ENCODE measurements at regions not wholly inside any gene's neighbourhood (a gene's known extent, or its start where the extent isn't known, plus 50 kb on each side); places are given as distances from the start of the nearest gene placed in this dataset.

DNA sequence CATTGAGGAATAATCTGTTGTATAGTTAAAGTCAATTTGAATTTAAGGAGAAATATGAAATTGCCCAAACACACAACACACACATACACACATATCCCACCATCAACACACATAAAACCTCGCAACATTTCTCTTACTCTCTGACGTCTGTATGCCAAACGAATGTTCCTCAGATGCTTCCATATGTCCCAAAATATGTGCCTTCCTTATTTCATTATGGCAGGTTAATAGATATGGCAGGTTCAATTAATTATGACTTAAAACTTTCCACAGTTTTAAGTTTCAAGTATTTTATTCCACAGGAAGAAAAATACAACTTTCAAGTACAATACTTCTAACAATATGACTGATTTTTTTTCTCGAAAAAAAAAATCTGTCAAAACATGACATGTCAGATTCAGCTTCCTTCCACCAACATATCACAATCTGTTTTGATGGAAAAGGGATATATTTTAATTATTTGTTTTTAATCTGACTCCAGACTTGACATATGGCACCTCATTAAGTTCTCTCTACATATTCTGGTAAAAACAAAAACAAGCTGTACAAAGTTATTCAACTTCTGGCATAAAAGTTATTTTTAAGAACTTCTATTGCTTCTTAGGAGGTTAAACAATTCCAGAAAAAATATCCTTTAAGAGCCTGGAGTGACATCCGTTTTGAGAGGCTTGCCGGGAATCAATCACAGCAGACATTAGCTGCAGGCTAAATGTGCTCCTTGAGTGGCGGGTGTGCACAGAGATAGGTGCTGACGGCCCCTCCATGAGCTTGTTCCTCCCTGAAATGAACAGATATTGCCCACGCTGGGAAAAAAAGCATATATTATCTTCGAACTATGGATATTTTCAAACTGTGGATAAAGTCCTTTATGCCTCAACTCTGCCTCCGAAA is 812.7 kb downstream of the DCDC2C start:
- Mint-ChIP-seq H3K9me3 (ENCODE audit: unreplicated experiment) (peaks cover 11% of the 10 kb centered on the region), H3K4me3 (ENCODE audit: unreplicated experiment) (peak overlapping the region; percentile 1), H3K27me3 (ENCODE audit: unreplicated experiment) (no peaks in the 10 kb centered on the region), H3K27ac (ENCODE audit: unreplicated experiment) (peak overlapping the region; percentile 86), H3K4me1 (ENCODE audit: unreplicated experiment) (peaks cover 76% of the 10 kb centered on the region), H3K36me3 (ENCODE audit: unreplicated experiment) (no peaks in the 10 kb centered on the region)
- DNase-seq (ENCODE audit: extremely low spot score, unreplicated experiment): no peak
- TF ChIP-seq, protein P1, sequence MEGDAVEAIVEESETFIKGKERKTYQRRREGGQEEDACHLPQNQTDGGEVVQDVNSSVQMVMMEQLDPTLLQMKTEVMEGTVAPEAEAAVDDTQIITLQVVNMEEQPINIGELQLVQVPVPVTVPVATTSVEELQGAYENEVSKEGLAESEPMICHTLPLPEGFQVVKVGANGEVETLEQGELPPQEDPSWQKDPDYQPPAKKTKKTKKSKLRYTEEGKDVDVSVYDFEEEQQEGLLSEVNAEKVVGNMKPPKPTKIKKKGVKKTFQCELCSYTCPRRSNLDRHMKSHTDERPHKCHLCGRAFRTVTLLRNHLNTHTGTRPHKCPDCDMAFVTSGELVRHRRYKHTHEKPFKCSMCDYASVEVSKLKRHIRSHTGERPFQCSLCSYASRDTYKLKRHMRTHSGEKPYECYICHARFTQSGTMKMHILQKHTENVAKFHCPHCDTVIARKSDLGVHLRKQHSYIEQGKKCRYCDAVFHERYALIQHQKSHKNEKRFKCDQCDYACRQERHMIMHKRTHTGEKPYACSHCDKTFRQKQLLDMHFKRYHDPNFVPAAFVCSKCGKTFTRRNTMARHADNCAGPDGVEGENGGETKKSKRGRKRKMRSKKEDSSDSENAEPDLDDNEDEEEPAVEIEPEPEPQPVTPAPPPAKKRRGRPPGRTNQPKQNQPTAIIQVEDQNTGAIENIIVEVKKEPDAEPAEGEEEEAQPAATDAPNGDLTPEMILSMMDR (IDR thresholded peaks at IDR 0.05): no peak

DNA sequence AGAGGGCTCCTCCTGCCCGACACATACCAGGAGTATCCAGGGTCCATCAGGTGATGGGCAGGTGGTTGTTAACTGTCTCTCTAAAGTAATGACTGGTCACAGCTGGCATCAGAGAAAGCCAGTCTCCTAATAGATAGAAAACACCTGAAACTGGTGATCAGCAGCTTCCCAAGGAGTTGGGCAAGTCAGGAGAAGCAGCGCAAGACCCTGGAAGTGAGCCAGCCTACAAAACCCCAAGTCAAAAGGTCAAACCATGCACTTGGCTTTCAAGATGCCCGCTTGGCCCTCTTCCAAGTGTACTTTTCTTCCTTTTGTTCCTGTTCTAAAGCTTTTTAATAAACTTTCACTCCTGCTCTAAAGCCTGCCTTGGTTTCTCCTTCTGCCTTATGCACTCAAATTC is 815.2 kb downstream of the DCDC2C start:
- peak overlapping the region; percentile 44 for H3K27ac Mint-ChIP-seq (ENCODE audit: unreplicated experiment)
- H3K4me3 Mint-ChIP-seq (ENCODE audit: unreplicated experiment): no peak overlapping the region
- TF ChIP-seq, protein P1 (IDR thresholded peaks at IDR 0.05): no peak
- no peak for DNase-seq (ENCODE audit: extremely low spot score, unreplicated experiment)
- peaks cover 76% of the 10 kb centered on the region for H3K4me1 Mint-ChIP-seq (ENCODE audit: unreplicated experiment)
- no peaks in the 10 kb centered on the region for H3K36me3 Mint-ChIP-seq (ENCODE audit: unreplicated experiment)
- no peaks in the 10 kb centered on the region for H3K27me3 Mint-ChIP-seq (ENCODE audit: unreplicated experiment)
- peaks cover 7% of the 10 kb centered on the region for H3K9me3 Mint-ChIP-seq (ENCODE audit: unreplicated experiment)

DNA sequence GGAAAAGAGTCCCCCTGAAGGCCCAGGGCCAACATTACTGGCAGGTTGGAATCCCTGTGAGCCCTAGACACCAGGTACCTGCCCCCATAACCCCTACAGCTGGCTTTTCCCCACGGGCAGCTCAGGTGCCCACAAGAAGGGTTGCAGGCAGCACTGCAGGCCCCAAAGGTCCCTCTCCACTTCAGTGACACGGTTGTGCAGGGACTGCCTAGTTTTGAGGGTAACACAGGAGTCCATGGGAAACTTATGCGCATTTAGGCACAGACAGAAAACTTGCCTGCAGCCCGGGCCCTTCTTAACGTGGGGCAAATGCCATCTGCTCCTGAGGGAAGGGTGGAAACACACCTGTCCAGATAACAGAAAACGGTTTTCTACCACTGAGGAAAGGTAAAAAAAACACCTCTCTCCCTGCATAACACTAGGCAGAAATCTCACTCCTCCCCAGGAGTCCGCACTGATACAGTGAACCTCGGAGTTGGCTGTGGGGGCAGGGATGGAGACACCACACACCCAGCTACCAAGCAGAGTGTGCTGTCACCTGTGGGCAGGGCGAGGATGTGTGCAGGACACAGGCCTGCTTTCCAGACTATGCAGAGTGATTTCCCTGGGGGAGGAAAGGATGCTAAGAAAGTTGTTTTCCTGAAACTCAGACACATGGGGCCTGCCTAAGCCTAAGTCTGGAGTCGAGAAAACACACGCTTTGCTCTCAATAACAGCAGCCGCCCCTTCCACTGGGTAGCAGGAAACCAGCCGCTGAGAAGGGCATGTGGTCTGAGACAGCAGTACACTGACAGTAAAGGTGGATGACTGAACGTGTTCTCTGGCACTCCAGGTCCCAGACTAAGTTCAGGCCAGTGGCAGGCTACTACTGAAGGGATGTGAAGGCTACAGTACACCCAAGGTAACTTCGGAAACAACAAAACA is 819.4 kb downstream of the DCDC2C start:
- Mint-ChIP-seq H3K36me3 (ENCODE audit: unreplicated experiment) (no peaks in the 10 kb centered on the region), H3K4me3 (ENCODE audit: unreplicated experiment) (no peak overlapping the region), H3K27ac (ENCODE audit: unreplicated experiment) (no peak overlapping the region), H3K27me3 (ENCODE audit: unreplicated experiment) (no peaks in the 10 kb centered on the region), H3K9me3 (ENCODE audit: unreplicated experiment) (peaks cover 9% of the 10 kb centered on the region), H3K4me1 (ENCODE audit: unreplicated experiment) (peaks cover 52% of the 10 kb centered on the region)
- DNase-seq (ENCODE audit: extremely low spot score, unreplicated experiment): no peak
- TF ChIP-seq, protein P1 (IDR thresholded peaks at IDR 0.05): no peak

DNA sequence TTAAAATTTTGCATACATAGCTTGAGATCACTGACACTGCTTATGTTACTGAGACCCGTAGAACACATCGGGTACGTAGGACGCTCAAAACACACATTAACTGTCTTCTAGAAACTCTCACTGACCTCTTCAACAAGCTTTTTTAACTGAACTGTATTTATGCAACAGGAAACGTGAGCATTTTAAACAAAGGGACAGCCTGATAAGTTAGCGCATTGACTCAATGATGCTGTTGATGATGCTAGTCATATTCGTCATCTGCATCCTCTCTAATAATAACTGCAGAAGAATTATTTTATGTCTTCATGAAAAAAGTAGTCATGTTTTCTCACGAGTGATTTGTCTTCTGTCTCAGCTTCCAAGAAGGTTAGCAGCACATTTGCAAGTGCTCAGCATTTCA is 824.0 kb downstream of the DCDC2C start:
- no peaks in the 10 kb centered on the region for H3K27me3 Mint-ChIP-seq (ENCODE audit: unreplicated experiment)
- no peaks in the 10 kb centered on the region for H3K36me3 Mint-ChIP-seq (ENCODE audit: unreplicated experiment)
- no peak overlapping the region for H3K27ac Mint-ChIP-seq (ENCODE audit: unreplicated experiment)
- H3K4me3 Mint-ChIP-seq (ENCODE audit: unreplicated experiment): no peak overlapping the region
- TF ChIP-seq, protein P1 (IDR thresholded peaks at IDR 0.05): no peak
- peaks cover 23% of the 10 kb centered on the region for H3K4me1 Mint-ChIP-seq (ENCODE audit: unreplicated experiment)
- DNase-seq (ENCODE audit: extremely low spot score, unreplicated experiment): no peak
- H3K9me3 Mint-ChIP-seq (ENCODE audit: unreplicated experiment): peaks cover 9% of the 10 kb centered on the region

DNA sequence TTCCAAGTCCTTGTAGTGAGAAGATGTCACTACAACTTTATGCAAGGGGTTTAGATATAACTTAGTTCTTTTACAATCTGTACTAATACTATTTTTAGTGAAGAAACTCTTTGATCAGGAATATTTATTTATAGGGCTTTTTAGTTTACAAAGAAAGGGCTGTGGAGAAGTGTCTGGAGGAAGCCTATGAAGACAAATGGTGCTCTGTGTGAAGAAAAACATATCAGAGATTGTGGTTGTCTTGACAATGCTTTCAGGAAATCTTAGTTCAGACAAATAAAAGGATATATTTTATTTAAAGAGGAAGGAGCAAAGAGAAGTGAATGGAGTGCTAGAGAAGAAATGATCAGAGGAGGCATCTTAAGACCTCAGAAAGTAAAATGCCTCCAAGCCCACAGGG is 824.9 kb downstream of the DCDC2C start:
- no peak for DNase-seq (ENCODE audit: extremely low spot score, unreplicated experiment)
- Mint-ChIP-seq H3K4me3 (ENCODE audit: unreplicated experiment) (no peak overlapping the region), H3K27ac (ENCODE audit: unreplicated experiment) (no peak overlapping the region), H3K4me1 (ENCODE audit: unreplicated experiment) (peaks cover 23% of the 10 kb centered on the region), H3K27me3 (ENCODE audit: unreplicated experiment) (no peaks in the 10 kb centered on the region), H3K36me3 (ENCODE audit: unreplicated experiment) (no peaks in the 10 kb centered on the region), H3K9me3 (ENCODE audit: unreplicated experiment) (peaks cover 9% of the 10 kb centered on the region)
- TF ChIP-seq, protein P1 (IDR thresholded peaks at IDR 0.05): no peak

Data from osteocyte (in vitro differentiated cells).